CD4-positive, alpha-beta T cell treated with Interleukin-21 for 1 hour (primary cell): ENCODE measurements at regions not wholly inside any gene's neighbourhood (a gene's known extent, or its start where the extent isn't known, plus 50 kb on each side); places are given as distances from the start of the nearest gene placed in this dataset.

Experiments
- DNase-seq: peaks from one replicate; pipeline ENCODE4 v3.0.0-alpha.2; 2020

GRCh38 chr12:107322063-107322462 lies 228.7 kb upstream of the CRY1 start:
- peak; percentile 48 for DNase-seq

- DNase-seq = no peak
Measured at GRCh38 chr12:107325075-107325608, 231.8 kb upstream of the CRY1 start.

- DNase-seq = no peak
Measured at GRCh38 chr12:107326237-107326636, 232.9 kb upstream of the CRY1 start.

- no peak for DNase-seq
Measured at GRCh38 chr12:107327651-107328182, 234.4 kb upstream of the CRY1 start.

GRCh38 chr12:107328442-107329133 lies 235.2 kb upstream of the CRY1 start:
- DNase-seq = no peak

- peak; percentile 3 for DNase-seq
Measured at GRCh38 chr12:107329569-107330324, 236.4 kb upstream of the CRY1 start.

GRCh38 chr12:107330831-107331431 lies 237.6 kb upstream of the CRY1 start:
- DNase-seq = peak; percentile 6

- no peak for DNase-seq
Measured at GRCh38 chr12:107331471-107331870, 238.1 kb upstream of the CRY1 start.

GRCh38 chr12:107331912-107332311 lies 238.6 kb upstream of the CRY1 start:
- no peak for DNase-seq

- no peak for DNase-seq
Measured at GRCh38 chr12:107332743-107333142, 239.4 kb upstream of the CRY1 start.

- no peak for DNase-seq
Measured at GRCh38 chr12:107335802-107336570, 242.6 kb upstream of the CRY1 start.

GRCh38 chr12:107336695-107337094 lies 243.3 kb upstream of the CRY1 start:
- no peak for DNase-seq

GRCh38 chr12:107337346-107338095 lies 244.2 kb upstream of the CRY1 start:
- DNase-seq = no peak

GRCh38 chr12:107339487-107339886 lies 246.1 kb upstream of the CRY1 start:
- no peak for DNase-seq

GRCh38 chr12:107339932-107340331 lies 246.6 kb upstream of the CRY1 start:
- no peak for DNase-seq

GRCh38 chr12:107340898-107341297 lies 247.5 kb upstream of the CRY1 start:
- DNase-seq = no peak

GRCh38 chr12:107344035-107344808 lies 250.9 kb upstream of the CRY1 start:
- DNase-seq = no peak

GRCh38 chr12:107347261-107347660 lies 253.9 kb upstream of the CRY1 start:
- no peak for DNase-seq

- DNase-seq = no peak
Measured at GRCh38 chr12:107349008-107349747, 255.8 kb upstream of the CRY1 start.

- no peak for DNase-seq
Measured at GRCh38 chr12:107349839-107350238, 256.5 kb upstream of the CRY1 start.
